22Rv1 (cell line): ENCODE measurements at regions not wholly inside any gene's neighbourhood (a gene's known extent, or its start where the extent isn't known, plus 50 kb on each side); places are given as distances from the start of the nearest gene placed in this dataset.

Experiments
- CTCF ChIP-seq: fragments of 450-650 bp; IDR thresholded peaks from 2 replicates; pipeline ENCODE4 v1.5.1; 2017; ENCODE audit warnings: mild to moderate bottlenecking
- ZFX ChIP-seq: fragments of 450-650 bp; IDR thresholded peaks from 2 replicates; pipeline ENCODE4 v1.6.1; 2017; ENCODE audit warnings: antibody characterized with exemption, borderline replicate concordance

- TF ChIP-seq CTCF (no peak), ZFX (no peak)
Observed at GRCh38 chr13:83563499-83563898, 318.8 kb downstream of the SLITRK1 start.
